ENCODE measurements at regions not wholly inside any gene's neighbourhood (a gene's known extent, or its start where the extent isn't known, plus 50 kb on each side); places are given as distances from the start of the nearest gene placed in this dataset.

GRCh38 chr19:46546194-46546896, 50.7 kb upstream of the PNMA8B start:
- peak; percentile 12 for DNase-seq

- no peak for DNase-seq
Observed at GRCh38 chr19:46550684-46551083, 50.4 kb upstream of the CALM3 start.

- DNase-seq: peak; percentile 26
Observed at GRCh38 chr19:46551164-46551563, 50.0 kb upstream of the CALM3 start.
